IMR-90 (cell line): ENCODE measurements at regions not wholly inside any gene's neighbourhood (a gene's known extent, or its start where the extent isn't known, plus 50 kb on each side); places are given as distances from the start of the nearest gene placed in this dataset.

Experiments
- ATAC-seq: fragments of 200-7000 bp; cut with Tn5 transposase; 2 replicates; pipeline ENCODE4 v1.9.1; 2020; ENCODE audit warnings: low read depth, mild to moderate bottlenecking, moderate library complexity
- BruUV-seq: library from RNA; stranded (reverse); fragments of 400-500 nt; replicated peaks from 2 replicates; lab custom pipeline; 2021; lab: Mats Ljungman, UMichigan
- CTCF ChIA-PET: fragments of 300-600 bp; formaldehyde crosslinking; extraction: SDS; loops from one replicate; lab custom pipeline; 2021; ENCODE audit warnings: antibody characterized with exemption; lab: Yijun Ruan, JAX
- POLR2A ChIA-PET: fragments of 300-600 bp; sonication (Branson Sonifier 250); formaldehyde crosslinking; loops from one replicate; lab custom pipeline; 2022; ENCODE audit warnings: antibody characterized with exemption; ENCODE audit not compliant: unreplicated experiment; lab: Charles Lee
- DNase-seq: peaks from one replicate; pipeline ENCODE4 v3.0.0; 2013
- H2AFZ ChIP-seq: replicated peaks from 2 replicates; pipeline ENCODE3; 2013; ENCODE audit warnings: low read length, mild to moderate bottlenecking; ENCODE audit not compliant: poor library complexity
- H2AK5ac ChIP-seq: 2 replicates; pipeline ENCODE4 v1.6.1; 2013; ENCODE audit warnings: low read depth, low read length, inconsistent platforms
- H2AK9ac ChIP-seq: replicated peaks from 2 replicates; pipeline ENCODE3; 2013; ENCODE audit warnings: mild to moderate bottlenecking, low read depth, low read length, moderate library complexity; ENCODE audit not compliant: poor library complexity
- H2BK120ac ChIP-seq: 2 replicates; pipeline ENCODE4 v1.6.1; 2013; ENCODE audit warnings: low read depth, low read length, inconsistent platforms
- H2BK15ac ChIP-seq: 3 replicates; pipeline ENCODE4 v1.6.1; 2013; ENCODE audit warnings: low read depth, low read length, inconsistent platforms
- H2BK20ac ChIP-seq: 2 replicates; pipeline ENCODE4 v1.6.1; 2013; ENCODE audit warnings: low read depth, mild to moderate bottlenecking, inconsistent platforms, low read length, moderate library complexity
- H2BK5ac ChIP-seq: 2 replicates; pipeline ENCODE4 v1.6.1; 2013; ENCODE audit warnings: mild to moderate bottlenecking, low read depth, low read length, inconsistent platforms; ENCODE audit not compliant: poor library complexity, severe bottlenecking
- H3K14ac ChIP-seq: replicated peaks from 2 replicates; pipeline ENCODE4 v1.6.1; 2013; ENCODE audit warnings: low read depth, low read length, inconsistent platforms
- H3K18ac ChIP-seq: 2 replicates; pipeline ENCODE4 v1.6.1; 2013; ENCODE audit warnings: low read depth, low read length, control low read depth
- H3K23ac ChIP-seq: 2 replicates; pipeline ENCODE4 v1.6.1; 2013; ENCODE audit warnings: low read depth, low read length, inconsistent platforms
- H3K27ac ChIP-seq: 2 replicates; pipeline ENCODE4 v1.5.1; 2013; ENCODE audit warnings: mild to moderate bottlenecking, control low read depth, low read length; ENCODE audit not compliant: insufficient read depth
- H3K27me3 ChIP-seq: 2 replicates; pipeline ENCODE4 v1.6.1; 2013; ENCODE audit warnings: low read length; ENCODE audit not compliant: control insufficient read depth, insufficient read depth
- H3K36me3 ChIP-seq: 2 replicates; pipeline ENCODE4 v1.6.1; 2013; ENCODE audit warnings: low read length, mixed read lengths; ENCODE audit not compliant: control insufficient read depth, insufficient read depth
- H3K4ac ChIP-seq: 2 replicates; pipeline ENCODE4 v1.6.1; 2013; ENCODE audit warnings: low read depth, low read length, inconsistent platforms
- H3K4me1 ChIP-seq: 2 replicates; pipeline ENCODE4 v1.6.1; 2013; ENCODE audit warnings: low read length, mixed read lengths; ENCODE audit not compliant: control insufficient read depth, insufficient read depth
- H3K4me2 ChIP-seq: 2 replicates; pipeline ENCODE4 v1.6.1; 2013; ENCODE audit warnings: low read depth, mild to moderate bottlenecking, control low read depth, low read length, moderate library complexity
- H3K4me3 ChIP-seq: 2 replicates; pipeline ENCODE4 v1.5.1; 2013; ENCODE audit warnings: low read depth, mild to moderate bottlenecking, control low read depth, low read length, moderate library complexity; ENCODE audit not compliant: insufficient read depth
- H3K56ac ChIP-seq: 2 replicates; pipeline ENCODE4 v1.6.1; 2013; ENCODE audit warnings: low read length, inconsistent platforms; ENCODE audit not compliant: insufficient read depth; ENCODE audit errors: extremely low read depth
- H3K79me1 ChIP-seq, 2 experiments: 2 replicates each; pipeline ENCODE4 v1.6.1; 2013; ENCODE audit warnings: low read length in 2 of 2, inconsistent platforms in 1 of 2, low read depth in 1 of 2
- H3K9ac ChIP-seq: 2 replicates; pipeline ENCODE4 v1.6.1; 2013; ENCODE audit warnings: low read depth, low read length, control low read depth
- H3K9me1 ChIP-seq: 2 replicates; pipeline ENCODE4 v1.6.1; 2013; ENCODE audit warnings: low read length, inconsistent platforms; ENCODE audit not compliant: insufficient read depth
- H3K9me3 ChIP-seq: 2 replicates; pipeline ENCODE4 v1.6.1; 2013; ENCODE audit warnings: low read length; ENCODE audit not compliant: control insufficient read depth, insufficient read depth
- H4K20me1 ChIP-seq: 2 replicates; pipeline ENCODE4 v1.6.1; 2013; ENCODE audit warnings: low read length, inconsistent platforms; ENCODE audit not compliant: insufficient read depth
- H4K5ac ChIP-seq: 2 replicates; pipeline ENCODE4 v1.6.1; 2013; ENCODE audit warnings: mild to moderate bottlenecking, low read depth, low read length, control low read depth
- H4K8ac ChIP-seq, 2 experiments: 2 replicates each; pipeline ENCODE4 v1.6.1; 2013; ENCODE audit warnings: low read depth in 2 of 2, low read length in 2 of 2, control low read depth in 1 of 2, inconsistent platforms in 1 of 2
- H4K91ac ChIP-seq: 2 replicates; pipeline ENCODE4 v1.6.1; 2013; ENCODE audit warnings: low read depth, low read length, inconsistent platforms; ENCODE audit not compliant: insufficient read depth
- FOS ChIP-seq: fragments of 150-350 bp; IDR thresholded peaks from 2 replicates; pipeline ENCODE4 v1.6.1; 2016; ENCODE audit warnings: low read depth, low read length
- POLR2A ChIP-seq: IDR thresholded peaks from 2 replicates; pipeline ENCODE4 v1.6.1; 2012; ENCODE audit warnings: mild to moderate bottlenecking, low read depth, low read length
- RFX5 ChIP-seq: IDR thresholded peaks from 2 replicates; pipeline ENCODE4 v1.8.0; 2012; ENCODE audit warnings: low read depth, mild to moderate bottlenecking, low read length, moderate library complexity
- SMC3 ChIP-seq: fragments of 150-350 bp; IDR thresholded peaks from 2 replicates; pipeline ENCODE4 v1.6.1; 2016; ENCODE audit warnings: low read depth, mild to moderate bottlenecking, antibody characterized with exemption, low read length, moderate library complexity
- WGBS, 2 experiments: methylation state at CpG; one replicate each; pipeline versions ENCODE4 v1.1.5 to v1.1.7; 2013; ENCODE audit warnings: missing lambda C conversion rate in 2 of 2; ENCODE audit not compliant: insufficient read length in 1 of 2; ENCODE audit errors: extremely low coverage in 2 of 2; 5-methylcytosine and 5-hydroxymethylcytosine counted together
- dilution Hi-C: fragments of 300-500 bp; cut with HindIII; formaldehyde crosslinking; loops from one replicate; pipeline ENCODE4 v1.14.3; 2018; ENCODE audit warnings: low sequenced_read_pairs; ENCODE audit not compliant: unreplicated experiment
- in situ Hi-C: fragments of 300-500 bp; cut with MboI; formaldehyde crosslinking; loops from 3 replicates; pipeline ENCODE4 v1.14.3; 2019; ENCODE audit warnings: low sequenced_read_pairs, inconsistent platforms, mixed read lengths
- intact Hi-C: fragments of 100-400 bp; cut with micrococcal nuclease; formaldehyde crosslinking; loops from 2 replicates; pipeline ENCODE4 v1.10.0; 2022

DNA sequence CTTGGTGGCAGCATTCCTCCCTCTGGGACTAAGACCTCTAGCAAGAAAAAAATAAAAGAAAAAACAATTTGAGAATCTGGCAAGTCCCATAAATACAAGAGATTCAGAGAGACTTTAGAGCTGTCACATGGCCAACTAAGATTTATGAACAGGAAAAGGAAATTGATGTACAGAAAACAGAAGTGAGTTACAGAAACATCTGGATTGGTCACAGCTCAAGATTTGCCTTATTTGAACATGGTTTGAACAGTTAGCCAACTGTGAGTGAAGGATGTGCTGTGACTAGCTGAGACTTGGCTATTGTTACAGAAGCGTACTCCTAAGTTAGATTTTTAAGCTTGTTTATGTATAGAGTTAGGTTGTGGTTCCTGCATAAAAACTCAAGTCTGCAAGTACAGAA, 340.2 kb downstream of the SLCO4C1 start:
- no peak overlapping the region for H2AK5ac ChIP-seq
- H3K27me3 ChIP-seq: no peaks in the 10 kb centered on the region
- no CpG with 5 or more reads among the region's 1 CpG for WGBS, 2 experiments
- no peak overlapping the region for H3K14ac ChIP-seq
- peaks cover 16% of the 10 kb centered on the region for H3K9me3 ChIP-seq
- H3K79me1 ChIP-seq: no peaks in the 10 kb centered on the region
- H3K9ac ChIP-seq: no peak overlapping the region
- intact Hi-C loops (no loop called here), in situ Hi-C loops (no loop called here), dilution Hi-C loops (no loop called here)
- H4K8ac ChIP-seq: no peak overlapping the region
- H4K5ac ChIP-seq: no peak overlapping the region
- TF ChIP-seq SMC3: no peak
- TF ChIP-seq POLR2A: no peak
- TF ChIP-seq RFX5: no peak
- no peak for TF ChIP-seq FOS
- ChIA-PET POLR2A (no interaction called here), CTCF (no interaction called here)
- ATAC-seq (no peak), DNase-seq (no peak)
- H2BK20ac ChIP-seq: no peak overlapping the region
- no peak overlapping the region for H3K18ac ChIP-seq
- H2BK120ac ChIP-seq: no peak overlapping the region
- no peak overlapping the region for H3K4me2 ChIP-seq
- no peak overlapping the region for H3K27ac ChIP-seq
- H4K20me1 ChIP-seq: no peaks in the 10 kb centered on the region
- H2AFZ ChIP-seq: no peak overlapping the region
- H3K4me1 ChIP-seq: no peaks in the 10 kb centered on the region
- H3K23ac ChIP-seq: no peak overlapping the region
- no peak overlapping the region for H2AK9ac ChIP-seq
- no peak overlapping the region for H4K91ac ChIP-seq
- no peak overlapping the region for H2BK5ac ChIP-seq
- H3K4me3 ChIP-seq: no peak overlapping the region
- BruUV-seq: no TSS peak
- no peak overlapping the region for H3K4ac ChIP-seq
- no peak overlapping the region for H2BK15ac ChIP-seq
- H3K56ac ChIP-seq: no peak overlapping the region
- no peaks in the 10 kb centered on the region for H3K9me1 ChIP-seq
- H3K36me3 ChIP-seq: no peaks in the 10 kb centered on the region
